ENCODE measurements at regions not wholly inside any gene's neighbourhood (a gene's known extent, or its start where the extent isn't known, plus 50 kb on each side); places are given as distances from the start of the nearest gene placed in this dataset.

GRCh38 chr4:65175585-65175984 lies 494.7 kb downstream of the EPHA5 start:
- Histone ChIP-seq H3K36me3 (ENCODE audit: control insufficient read depth, insufficient read depth, low read length) (no peaks in the 10 kb centered on the region), H3K4me3 (ENCODE audit: low read depth in 2 of 2, low read length in 2 of 2) (no peak overlapping the region), H3K27ac (ENCODE audit: low read length) (no peak overlapping the region), H3K27me3 (ENCODE audit: control insufficient read depth, insufficient read depth, low read length) (no peaks in the 10 kb centered on the region), H3K4me1 (ENCODE audit: control insufficient read depth, insufficient read depth, low read length) (no peaks in the 10 kb centered on the region), H3K9me3 (ENCODE audit: control insufficient read depth, insufficient read depth, low read depth, low read length) (no peaks in the 10 kb centered on the region)
- ATAC-seq (no peak), DNase-seq (ENCODE audit: low read depth, low spot score) (no peak)
- ChIA-PET CTCF (no interaction called here), POLR2A (no interaction called here)
- intact Hi-C loops (cut with micrococcal nuclease; ENCODE audit: unreplicated experiment) (no loop called here), in situ Hi-C loops (cut with HindIII; ENCODE audit: low pct_unique_long_range_greater_than_20kb, low sequenced_read_pairs) (no loop called here)
- no TSS peak for BruUV-seq (replicated peaks)
- TF ChIP-seq TCF7L2 (IDR thresholded peaks at IDR 0.05; ENCODE audit: low read depth, low read length) (no peak), REST (IDR thresholded peaks at IDR 0.05; ENCODE audit: insufficient read depth in 1 of 2, low read depth in 2 of 2, low read length in 1 of 2) (no peak), CTCF (IDR thresholded peaks at IDR 0.05) (no peak), SIN3A (IDR thresholded peaks at IDR 0.05; ENCODE audit: borderline replicate concordance, insufficient read depth, low read depth, low read length) (no peak), POLR2AphosphoS5 (IDR thresholded peaks at IDR 0.05; ENCODE audit: low read depth, low read length) (no peak)

GRCh38 chr4:65170768-65171514 lies 499.3 kb downstream of the EPHA5 start:
- Histone ChIP-seq H3K27ac (ENCODE audit: low read length) (no peak overlapping the region), H3K4me1 (ENCODE audit: control insufficient read depth, insufficient read depth, low read length) (no peaks in the 10 kb centered on the region), H3K27me3 (ENCODE audit: control insufficient read depth, insufficient read depth, low read length) (no peaks in the 10 kb centered on the region), H3K4me3 (ENCODE audit: low read depth in 2 of 2, low read length in 2 of 2) (no peak overlapping the region), H3K36me3 (ENCODE audit: control insufficient read depth, insufficient read depth, low read length) (no peaks in the 10 kb centered on the region), H3K9me3 (ENCODE audit: control insufficient read depth, insufficient read depth, low read depth, low read length) (no peaks in the 10 kb centered on the region)
- DNase-seq (ENCODE audit: low read depth, low spot score): no peak
- intact Hi-C loops (cut with micrococcal nuclease; ENCODE audit: unreplicated experiment): no loop called here
- ATAC-seq: no peak
- in situ Hi-C loops (cut with HindIII; ENCODE audit: low pct_unique_long_range_greater_than_20kb, low sequenced_read_pairs): no loop called here
- POLR2A ChIA-PET: no interaction called here
- no peak for TF ChIP-seq CTCF (IDR thresholded peaks at IDR 0.05)
- TF ChIP-seq REST (IDR thresholded peaks at IDR 0.05; ENCODE audit: insufficient read depth in 1 of 2, low read depth in 2 of 2, low read length in 1 of 2): no peak
- no peak for TF ChIP-seq TCF7L2 (IDR thresholded peaks at IDR 0.05; ENCODE audit: low read depth, low read length)
- TF ChIP-seq POLR2AphosphoS5 (IDR thresholded peaks at IDR 0.05; ENCODE audit: low read depth, low read length): no peak
- no peak for TF ChIP-seq SIN3A (IDR thresholded peaks at IDR 0.05; ENCODE audit: borderline replicate concordance, insufficient read depth, low read depth, low read length)
- BruUV-seq (replicated peaks): no TSS peak
- CTCF ChIA-PET: no interaction called here

All from Panc1 (cell line).